WTC11 (cell line): ENCODE measurements at regions not wholly inside any gene's neighbourhood (a gene's known extent, or its start where the extent isn't known, plus 50 kb on each side); places are given as distances from the start of the nearest gene placed in this dataset.

ENCODE experiments used
- ARID4B ChIP-seq: sonication (generic); formaldehyde crosslinking; IDR thresholded peaks from 2 replicates; pipeline ENCODE4 v1.8.0; 2023; ENCODE audit warnings: missing genetic modification reagents, mild to moderate bottlenecking, borderline replicate concordance
- ATF6 ChIP-seq: sonication (generic); formaldehyde crosslinking; IDR thresholded peaks from 2 replicates; pipeline ENCODE4 v1.8.1; 2023; ENCODE audit warnings: mild to moderate bottlenecking, missing genetic modification reagents
- CREB1 ChIP-seq: sonication (generic); formaldehyde crosslinking; IDR thresholded peaks from 2 replicates; pipeline ENCODE4 v1.8.0; 2023; ENCODE audit warnings: mild to moderate bottlenecking, missing genetic modification reagents
- CTCF ChIP-seq: fragments of 200-600 bp; IDR thresholded peaks from 2 replicates; pipeline ENCODE4 v1.8.0; 2022; ENCODE audit warnings: antibody characterized with exemption
- E2F5 ChIP-seq: sonication (generic); formaldehyde crosslinking; IDR thresholded peaks from 2 replicates; pipeline ENCODE4 v1.8.1; 2022; ENCODE audit warnings: mild to moderate bottlenecking, moderate library complexity, missing genetic modification reagents
- ELF4 ChIP-seq: sonication (generic); formaldehyde crosslinking; IDR thresholded peaks from 2 replicates; pipeline ENCODE4 v1.8.1; 2022; ENCODE audit warnings: low read depth, mild to moderate bottlenecking, moderate library complexity, missing genetic modification reagents
- IRF2 ChIP-seq: sonication (generic); formaldehyde crosslinking; IDR thresholded peaks from 2 replicates; pipeline ENCODE4 v1.8.0; 2022; ENCODE audit warnings: low read depth, missing genetic modification reagents, borderline replicate concordance
- JUN ChIP-seq: sonication (generic); formaldehyde crosslinking; IDR thresholded peaks from 2 replicates; pipeline ENCODE4 v1.8.0; 2023; ENCODE audit warnings: mild to moderate bottlenecking, missing genetic modification reagents
- TEAD4 ChIP-seq: sonication (generic); formaldehyde crosslinking; IDR thresholded peaks from 2 replicates; pipeline ENCODE4 v1.8.0; 2022; ENCODE audit warnings: mild to moderate bottlenecking, missing genetic modification reagents
- USF2 ChIP-seq: sonication (generic); formaldehyde crosslinking; IDR thresholded peaks from 2 replicates; pipeline ENCODE4 v1.8.1; 2023; ENCODE audit warnings: mild to moderate bottlenecking, missing genetic modification reagents, moderate library complexity
- ZBTB21 ChIP-seq: sonication (generic); formaldehyde crosslinking; IDR thresholded peaks from 2 replicates; pipeline ENCODE4 v1.8.1; 2023; ENCODE audit warnings: mild to moderate bottlenecking, missing genetic modification reagents, borderline replicate concordance
- ZMAT4 ChIP-seq: fragments of 250-450 bp; sonication (Bioruptor Pico); IDR thresholded peaks from 2 replicates; pipeline ENCODE4 v1.9.0; 2021; ENCODE audit warnings: mild to moderate bottlenecking
- ZNF416 ChIP-seq: fragments of 250-450 bp; sonication (Bioruptor Pico); IDR thresholded peaks from 2 replicates; pipeline ENCODE4 v1.9.0; 2021; ENCODE audit warnings: mild to moderate bottlenecking, inconsistent platforms
- ZNF512 ChIP-seq: sonication (generic); formaldehyde crosslinking; IDR thresholded peaks from 2 replicates; pipeline ENCODE4 v1.8.1; 2022; ENCODE audit warnings: missing genetic modification reagents, borderline replicate concordance

GRCh38 chrX:39758791-39759525 lies 338.8 kb downstream of the BCOR start (continued):
- no peak for TF ChIP-seq ARID4B (CRISPR knock-in tag)
- TF ChIP-seq ZNF416 = no peak
- TF ChIP-seq E2F5 (CRISPR knock-in tag) = no peak
- no peak for TF ChIP-seq CREB1 (CRISPR knock-in tag)
- TF ChIP-seq ZBTB21 = no peak
- TF ChIP-seq USF2 (CRISPR knock-in tag) = no peak
- TF ChIP-seq ZNF512 (CRISPR knock-in tag) = no peak
- TF ChIP-seq ZMAT4 (CRISPR knock-in tag) = no peak
- TF ChIP-seq IRF2 (CRISPR knock-in tag) = no peak
- TF ChIP-seq JUN (CRISPR knock-in tag) = no peak
- no peak for TF ChIP-seq ELF4 (CRISPR knock-in tag)
- no peak for TF ChIP-seq CTCF
- no peak for TF ChIP-seq TEAD4
- no peak for TF ChIP-seq ATF6
